ENCODE measurements at regions not wholly inside any gene's neighbourhood (a gene's known extent, or its start where the extent isn't known, plus 50 kb on each side); places are given as distances from the start of the nearest gene placed in this dataset.

DNA sequence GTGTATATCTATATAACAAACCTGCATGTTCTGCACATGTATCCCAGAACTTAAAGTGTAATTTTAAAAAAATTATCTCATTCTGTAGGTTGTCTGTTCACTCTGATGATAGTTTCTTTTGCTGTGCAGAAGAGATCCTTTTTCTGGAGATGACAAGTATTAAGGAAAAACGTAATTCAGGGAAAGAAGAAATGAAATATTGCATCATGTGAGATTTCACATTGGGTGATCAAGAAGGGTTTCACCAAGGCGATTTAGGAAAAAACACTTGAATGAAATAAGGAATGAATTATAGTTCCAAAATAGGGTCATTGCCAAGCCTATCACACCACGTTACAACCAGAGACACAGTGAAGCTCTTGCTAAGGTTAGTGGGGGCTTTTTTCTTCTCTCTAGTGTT, 227.9 kb downstream of the HNRNPD start:
- Histone ChIP-seq H3K18ac (ENCODE audit: extremely low read depth, low read length) (no peak overlapping the region), H2BK120ac (replicated peaks; ENCODE audit: low read depth, low read length) (no peak overlapping the region), H4K8ac (ENCODE audit: extremely low read depth, insufficient read depth, low read length) (no peak overlapping the region), H4K91ac (replicated peaks; ENCODE audit: insufficient read length, low read length) (no peak overlapping the region), H3K4me2 (ENCODE audit: insufficient read depth in 1 of 2, low read depth in 2 of 2, low read length in 2 of 2) (no peak overlapping the region), H3K9me3 (ENCODE audit: insufficient read depth in 2 of 2, low read depth in 1 of 2, low read length in 1 of 2) (no peaks in the 10 kb centered on the region), H4K5ac (ENCODE audit: insufficient read length, low read depth, low read length) (no peak overlapping the region), H3K9ac (replicated peaks in 1 of 4; ENCODE audit: extremely low read depth in 1 of 4, low read depth in 3 of 4, low read length in 3 of 4) (no peak overlapping the region), H3K27ac (ENCODE audit: low read depth, low read length) (no peak overlapping the region), H3K14ac (ENCODE audit: insufficient read length) (no peak overlapping the region), H3K4ac (replicated peaks; ENCODE audit: insufficient read length, low read depth, low read length) (no peak overlapping the region), H3K79me1 (ENCODE audit: low read depth, low read length) (no peaks in the 10 kb centered on the region), H3K36me3 (ENCODE audit: control insufficient read depth in 2 of 4, insufficient read depth in 4 of 4, low read length in 3 of 4) (no peaks in the 10 kb centered on the region), H3K4me3 (ENCODE audit: extremely low read depth in 1 of 4, insufficient read depth in 2 of 4, low read depth in 3 of 4, low read length in 4 of 4) (no peak overlapping the region), H3K79me2 (ENCODE audit: control insufficient read depth in 1 of 2, insufficient read depth in 2 of 2, low read length in 2 of 2) (no peaks in the 10 kb centered on the region), H3K56ac (replicated peaks; ENCODE audit: insufficient read length, low read depth, low read length) (no peak overlapping the region), H2AK5ac (ENCODE audit: low read depth, low read length) (no peak overlapping the region), H3K4me1 (replicated peaks in 1 of 4; ENCODE audit: control insufficient read depth in 3 of 4, insufficient read depth in 4 of 4, low read length in 3 of 4) (no peaks in the 10 kb centered on the region), H2BK20ac (ENCODE audit: low read length) (no peak overlapping the region), H4K20me1 (replicated peaks in 1 of 2; ENCODE audit: control insufficient read depth in 1 of 2, insufficient read depth in 2 of 2, low read length in 2 of 2) (no peaks in the 10 kb centered on the region), H3K23me2 (ENCODE audit: low read depth, low read length) (no peaks in the 10 kb centered on the region), H2BK15ac (ENCODE audit: low read length) (no peak overlapping the region), H3K23ac (ENCODE audit: insufficient read length) (no peak overlapping the region), H2AFZ (ENCODE audit: low read length) (no peak overlapping the region), H2BK5ac (ENCODE audit: low read depth, low read length) (no peak overlapping the region), H2BK12ac (ENCODE audit: low read depth, low read length) (no peak overlapping the region), H3K27me3 (replicated peaks in 1 of 4; ENCODE audit: control insufficient read depth in 3 of 4, extremely low read depth in 1 of 4, insufficient read depth in 3 of 4, low read length in 3 of 4) (no peaks in the 10 kb centered on the region; a peak in 1 of 7 replicates)
- ChIA-PET CTCF (ENCODE audit: partially characterized antibody) (no interaction called here), POLR2A (ENCODE audit: partially characterized antibody) (interaction anchor here (0.6 kb wide), 1 partner anchor 110 kb away, joined by 3 read pairs; no protein-coding TSS in a partner anchor)
- DNase-seq (ENCODE audit: low read depth in 1 of 2, low spot score in 2 of 2) (no peak), FAIRE-seq (no peak)
- WGBS, 2 experiments (ENCODE audit: extremely low coverage in 1 of 2, insufficient coverage in 1 of 2, insufficient read length in 1 of 2, insufficient replicate concordance in 2 of 2, low coverage in 1 of 2, low lambda C conversion rate in 2 of 2, missing lambda C conversion rate in 1 of 2): 82% methylated on average over 3 of the region's 3 CpGs; no CpG with 5 or more reads in 1 of the 2 experiments
- TF ChIP-seq CEBPB (IDR thresholded peaks at IDR 0.05; ENCODE audit: low read depth, low read length): no peak
- TF ChIP-seq, protein P1, sequence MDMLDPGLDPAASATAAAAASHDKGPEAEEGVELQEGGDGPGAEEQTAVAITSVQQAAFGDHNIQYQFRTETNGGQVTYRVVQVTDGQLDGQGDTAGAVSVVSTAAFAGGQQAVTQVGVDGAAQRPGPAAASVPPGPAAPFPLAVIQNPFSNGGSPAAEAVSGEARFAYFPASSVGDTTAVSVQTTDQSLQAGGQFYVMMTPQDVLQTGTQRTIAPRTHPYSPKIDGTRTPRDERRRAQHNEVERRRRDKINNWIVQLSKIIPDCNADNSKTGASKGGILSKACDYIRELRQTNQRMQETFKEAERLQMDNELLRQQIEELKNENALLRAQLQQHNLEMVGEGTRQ (IDR thresholded peaks at IDR 0.05; ENCODE audit: low read length): no peak
- TF ChIP-seq, protein P2, sequence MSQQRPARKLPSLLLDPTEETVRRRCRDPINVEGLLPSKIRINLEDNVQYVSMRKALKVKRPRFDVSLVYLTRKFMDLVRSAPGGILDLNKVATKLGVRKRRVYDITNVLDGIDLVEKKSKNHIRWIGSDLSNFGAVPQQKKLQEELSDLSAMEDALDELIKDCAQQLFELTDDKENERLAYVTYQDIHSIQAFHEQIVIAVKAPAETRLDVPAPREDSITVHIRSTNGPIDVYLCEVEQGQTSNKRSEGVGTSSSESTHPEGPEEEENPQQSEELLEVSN (IDR thresholded peaks at IDR 0.05): no peak
- TF ChIP-seq MAFK (IDR thresholded peaks at IDR 0.05; ENCODE audit: low read depth, low read length): no peak
- no peak for TF ChIP-seq SRF (IDR thresholded peaks at IDR 0.05; ENCODE audit: low read depth, low read length)
- no peak for TF ChIP-seq FOSL1 (IDR thresholded peaks at IDR 0.05; ENCODE audit: insufficient read depth, low read depth, low read length)
- TF ChIP-seq YY1 (IDR thresholded peaks at IDR 0.05; ENCODE audit: low read depth, low read length): no peak
- TF ChIP-seq BACH1 (IDR thresholded peaks at IDR 0.05; ENCODE audit: low read length): no peak
- TF ChIP-seq KDM4A (IDR thresholded peaks at IDR 0.05; ENCODE audit: low read depth, low read length, severe bottlenecking): no peak
- no peak for TF ChIP-seq CBX8 (IDR thresholded peaks at IDR 0.05; ENCODE audit: borderline replicate concordance, low read depth, low read length)

Data from H1 (cell line).